PC-3 (cell line): ENCODE measurements at regions not wholly inside any gene's neighbourhood (a gene's known extent, or its start where the extent isn't known, plus 50 kb on each side); places are given as distances from the start of the nearest gene placed in this dataset.

Experiments used
- ATAC-seq: fragments of 200-7000 bp; cut with Tn5 transposase; 2 replicates; pipeline ENCODE4 v1.9.1; 2020; ENCODE audit warnings: mild to moderate bottlenecking, moderate library complexity
- BruUV-seq: library from RNA; stranded (reverse); fragments of 400-500 nt; replicated peaks from 2 replicates; lab custom pipeline; 2021; lab: Mats Ljungman, UMichigan
- CTCF ChIA-PET: fragments of 300-600 bp; sonication (Branson Sonifier 250); formaldehyde crosslinking; loops from one replicate; lab custom pipeline; 2022; ENCODE audit warnings: antibody characterized with exemption; lab: Charles Lee
- POLR2A ChIA-PET: fragments of 300-600 bp; sonication (Branson Sonifier 250); formaldehyde crosslinking; loops from one replicate; lab custom pipeline; 2022; ENCODE audit warnings: antibody characterized with exemption; ENCODE audit not compliant: unreplicated experiment; lab: Charles Lee
- DNase-seq: peaks from one replicate; pipeline ENCODE4 v3.0.0-alpha.2; 2015
- H2AFZ ChIP-seq: fragments of 300-600 bp; sonication (generic); 2 replicates; pipeline ENCODE4 v1.6.0; 2016; ENCODE audit warnings: antibody characterized with exemption, low read length
- H3F3A ChIP-seq: fragments of 300-600 bp; sonication (generic); one replicate; pipeline ENCODE4 v1.6.0; 2017; ENCODE audit warnings: antibody characterized with exemption, low read length, control low read depth, mild to moderate bottlenecking; ENCODE audit not compliant: unreplicated experiment
- H3K27ac ChIP-seq: fragments of 300-600 bp; sonication (generic); 2 replicates; pipeline ENCODE4 v1.5.1; 2016; ENCODE audit warnings: mild to moderate bottlenecking, low read length
- H3K27me3 ChIP-seq: fragments of 300-600 bp; sonication (generic); 2 replicates; pipeline ENCODE4 v1.6.1; 2016; ENCODE audit warnings: low read length, mixed read lengths
- H3K36me3 ChIP-seq: fragments of 300-600 bp; sonication (generic); 2 replicates; pipeline ENCODE4 v1.6.1; 2016; ENCODE audit warnings: low read depth, mixed run types, low read length, mixed read lengths
- H3K4me1 ChIP-seq: fragments of 300-600 bp; sonication (generic); 2 replicates; pipeline ENCODE4 v1.5.1; 2016; ENCODE audit warnings: low read length; ENCODE audit not compliant: insufficient read depth
- H3K4me2 ChIP-seq: fragments of 300-600 bp; sonication (generic); 2 replicates; pipeline ENCODE4 v1.6.0; 2016; ENCODE audit warnings: low read length
- H3K4me3 ChIP-seq: fragments of 300-600 bp; sonication (generic); 2 replicates; pipeline ENCODE4 v1.5.1; 2016; ENCODE audit warnings: mild to moderate bottlenecking, low read length, mixed read lengths
- H3K79me2 ChIP-seq: fragments of 300-600 bp; sonication (generic); 2 replicates; pipeline ENCODE4 v1.6.1; 2017; ENCODE audit warnings: low read length, mixed read lengths
- H3K9ac ChIP-seq: fragments of 300-600 bp; sonication (generic); 2 replicates; pipeline ENCODE4 v1.6.0; 2016; ENCODE audit warnings: mild to moderate bottlenecking, low read length
- H3K9me2 ChIP-seq: fragments of 300-600 bp; sonication (generic); replicated peaks from 2 replicates; pipeline ENCODE4 v1.6.1; 2016; ENCODE audit warnings: mixed run types, low read length, mixed read lengths
- H3K9me3 ChIP-seq: fragments of 300-600 bp; sonication (generic); 2 replicates; pipeline ENCODE4 v1.6.1; 2016; ENCODE audit warnings: low read length, mixed read lengths
- H4K20me1 ChIP-seq: fragments of 300-600 bp; sonication (generic); 2 replicates; pipeline ENCODE4 v1.6.1; 2016; ENCODE audit warnings: low read length, mixed read lengths
- EZH2 ChIP-seq: fragments of 300-600 bp; sonication (generic); IDR thresholded peaks from one replicate; pipeline ENCODE4 v1.6.1; 2017; ENCODE audit warnings: antibody characterized with exemption, mild to moderate bottlenecking, low read length; ENCODE audit not compliant: unreplicated experiment
- EZH2phosphoT487 ChIP-seq: fragments of 300-600 bp; sonication (generic); IDR thresholded peaks from 2 replicates; pipeline ENCODE4 v1.6.1; 2018; ENCODE audit warnings: mild to moderate bottlenecking, antibody characterized with exemption, low read length, borderline replicate concordance
- intact Hi-C: fragments of 100-400 bp; cut with micrococcal nuclease; formaldehyde crosslinking; loops from 2 replicates; pipeline ENCODE4 v1.9.0; 2023
- TF ChIP-seq, protein P1 (sequence below): fragments of 300-600 bp; sonication (generic); conservative IDR thresholded peaks from 2 replicates; pipeline ENCODE4 v1.5.1; 2017; ENCODE audit warnings: antibody characterized with exemption, low read depth, mild to moderate bottlenecking, low read length

DNA sequence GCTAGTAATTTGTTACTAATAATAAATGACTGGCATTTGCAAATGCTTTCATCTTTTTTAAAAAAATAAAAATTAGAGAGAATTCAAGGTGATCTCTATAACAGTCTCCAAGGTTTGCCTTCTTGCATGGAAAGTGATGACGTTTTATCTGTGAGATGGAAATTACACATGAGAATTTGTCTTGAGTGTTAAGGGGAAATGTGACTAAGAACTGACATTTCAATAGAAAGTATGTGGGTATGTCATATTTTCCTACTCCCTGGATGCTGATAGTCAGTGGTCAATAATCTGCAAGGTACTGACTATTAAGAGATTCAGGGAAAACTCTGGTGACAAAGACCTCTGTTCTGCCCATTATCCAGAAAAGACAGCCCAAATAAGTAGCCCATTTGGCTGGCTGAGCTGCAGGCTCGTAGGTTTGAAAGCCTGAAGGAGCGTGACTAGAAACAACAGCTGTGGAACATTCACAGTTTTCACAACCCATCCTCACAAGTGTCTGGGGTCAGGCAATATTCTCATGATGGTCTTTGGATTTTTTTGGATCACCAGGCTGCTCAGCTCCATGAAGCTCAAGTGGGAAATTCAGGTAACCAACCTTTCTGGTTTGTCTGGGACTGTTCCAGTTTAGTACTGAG is 49.7 kb upstream of the WSCD1 start:
- Histone ChIP-seq H3K36me3 (no peaks in the 10 kb centered on the region), H3F3A (no peaks in the 10 kb centered on the region), H3K27me3 (no peaks in the 10 kb centered on the region), H3K27ac (no peak overlapping the region), H2AFZ (no peak overlapping the region), H3K4me1 (no peaks in the 10 kb centered on the region), H4K20me1 (no peaks in the 10 kb centered on the region), H3K9me2 (no peaks in the 10 kb centered on the region), H3K4me2 (no peak overlapping the region), H3K79me2 (no peaks in the 10 kb centered on the region), H3K9me3 (no peaks in the 10 kb centered on the region), H3K9ac (no peak overlapping the region), H3K4me3 (no peak overlapping the region)
- intact Hi-C loops, result no loop called here
- ATAC-seq (no peak), DNase-seq (no peak)
- CTCF ChIA-PET, result no interaction called here
- BruUV-seq, result no TSS peak
- POLR2A ChIA-PET, result no interaction called here
- TF ChIP-seq EZH2phosphoT487 (no peak), EZH2 (no peak)
- TF ChIP-seq, protein P1, sequence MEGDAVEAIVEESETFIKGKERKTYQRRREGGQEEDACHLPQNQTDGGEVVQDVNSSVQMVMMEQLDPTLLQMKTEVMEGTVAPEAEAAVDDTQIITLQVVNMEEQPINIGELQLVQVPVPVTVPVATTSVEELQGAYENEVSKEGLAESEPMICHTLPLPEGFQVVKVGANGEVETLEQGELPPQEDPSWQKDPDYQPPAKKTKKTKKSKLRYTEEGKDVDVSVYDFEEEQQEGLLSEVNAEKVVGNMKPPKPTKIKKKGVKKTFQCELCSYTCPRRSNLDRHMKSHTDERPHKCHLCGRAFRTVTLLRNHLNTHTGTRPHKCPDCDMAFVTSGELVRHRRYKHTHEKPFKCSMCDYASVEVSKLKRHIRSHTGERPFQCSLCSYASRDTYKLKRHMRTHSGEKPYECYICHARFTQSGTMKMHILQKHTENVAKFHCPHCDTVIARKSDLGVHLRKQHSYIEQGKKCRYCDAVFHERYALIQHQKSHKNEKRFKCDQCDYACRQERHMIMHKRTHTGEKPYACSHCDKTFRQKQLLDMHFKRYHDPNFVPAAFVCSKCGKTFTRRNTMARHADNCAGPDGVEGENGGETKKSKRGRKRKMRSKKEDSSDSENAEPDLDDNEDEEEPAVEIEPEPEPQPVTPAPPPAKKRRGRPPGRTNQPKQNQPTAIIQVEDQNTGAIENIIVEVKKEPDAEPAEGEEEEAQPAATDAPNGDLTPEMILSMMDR, result no peak
